Thoracic aorta (tissue), 2 donors: ENCODE measurements at regions not wholly inside any gene's neighbourhood (a gene's known extent, or its start where the extent isn't known, plus 50 kb on each side); places are given as distances from the start of the nearest gene placed in this dataset.
"Not testable (repeated sequence)": the region's sequence is repeated elsewhere in the genome, so short reads cannot be mapped to it uniquely, and the experiment has no call there.

Experiments used
- ATAC-seq: fragments of 150-250 bp; one replicate; pipeline ENCODE4 v1.8.0; 2017; ENCODE audit warnings: low read depth; ENCODE audit not compliant: insufficient number of reproducible peaks, low FRiP score
- DNase-seq: peaks from one replicate; pipeline ENCODE4 v3.0.0-alpha.2; 2020; ENCODE audit warnings: low spot score
- H3K27ac ChIP-seq, 2 donors: fragments of 200-600 bp; sonication (generic); 1 replicate in 1 of 2; 2 replicates in 1 of 2; pipeline ENCODE4 v1.5.1; 2016; ENCODE audit warnings: mild to moderate bottlenecking in 2 of 2, moderate library complexity in 2 of 2
- H3K27me3 ChIP-seq: fragments of 200-600 bp; sonication (generic); replicated peaks from 2 replicates; pipeline ENCODE4 v1.6.0; 2016; ENCODE audit warnings: mild to moderate bottlenecking; ENCODE audit not compliant: insufficient read depth
- H3K36me3 ChIP-seq: fragments of 200-600 bp; sonication (generic); one replicate; pipeline ENCODE4 v1.5.1; 2016
- H3K4me1 ChIP-seq, 2 donors: fragments of 200-600 bp; sonication (generic); 1 replicate in 1 of 2; 2 replicates in 1 of 2; pipeline versions ENCODE4 v1.5.1 to v1.6.0; 2016; ENCODE audit warnings: low read depth in 2 of 2, mild to moderate bottlenecking in 1 of 2; ENCODE audit not compliant: control insufficient read depth in 1 of 2
- H3K4me3 ChIP-seq: fragments of 200-600 bp; sonication (generic); 2 replicates; pipeline ENCODE4 v1.5.1; 2016; ENCODE audit warnings: mild to moderate bottlenecking
- H3K9me3 ChIP-seq: fragments of 200-600 bp; sonication (generic); 2 replicates; pipeline ENCODE4 v1.5.1; 2016
- TF ChIP-seq, protein P1 (sequence below): fragments of 200-600 bp; sonication (generic); IDR thresholded peaks from one replicate; pipeline ENCODE4 v1.5.1; 2019; ENCODE audit warnings: antibody characterized with exemption

DNA sequence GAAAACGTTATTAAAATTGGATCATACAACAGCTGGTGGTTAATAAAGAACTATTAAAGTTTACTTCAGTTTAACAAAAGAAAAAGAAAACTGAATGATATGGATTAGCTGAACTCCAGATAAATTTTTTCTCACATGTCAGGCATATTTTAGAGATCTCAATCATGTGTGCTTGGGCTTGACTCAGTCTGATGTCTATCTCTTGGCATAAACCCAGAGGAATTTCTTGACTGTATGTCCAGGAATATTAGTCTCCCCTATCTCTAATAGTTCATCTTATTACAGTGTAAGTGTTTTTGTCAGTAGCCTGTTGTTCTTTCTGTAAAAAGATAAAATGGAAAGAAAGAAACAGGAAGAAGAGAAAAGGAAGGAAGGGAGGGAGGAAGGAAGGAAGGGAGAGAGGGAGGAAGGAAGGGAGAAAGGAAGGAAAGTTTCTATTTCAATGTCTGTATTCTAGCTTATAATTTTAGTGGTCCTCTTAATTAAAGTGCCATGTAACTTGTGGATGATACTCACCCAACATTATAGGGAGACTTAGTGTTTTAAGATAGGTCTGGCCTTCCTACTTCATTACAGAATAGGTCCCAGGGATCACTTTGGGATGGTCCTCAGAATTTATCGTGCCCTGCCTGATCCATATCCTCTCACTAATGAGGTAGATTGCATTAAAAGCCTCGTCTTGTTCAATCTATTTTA is 99.7 kb upstream of the UGP2 start:
- Histone ChIP-seq H3K27me3 (no peaks in the 10 kb centered on the region), H3K4me3 (no peak overlapping the region), H3K36me3 (no peaks in the 10 kb centered on the region), H3K27ac (no peak overlapping the region), H3K4me1 (peaks cover 7 to 12% of the 10 kb centered on the region in 2 donors), H3K9me3 (no peaks in the 10 kb centered on the region)
- no peak for DNase-seq
- TF ChIP-seq, protein P1, sequence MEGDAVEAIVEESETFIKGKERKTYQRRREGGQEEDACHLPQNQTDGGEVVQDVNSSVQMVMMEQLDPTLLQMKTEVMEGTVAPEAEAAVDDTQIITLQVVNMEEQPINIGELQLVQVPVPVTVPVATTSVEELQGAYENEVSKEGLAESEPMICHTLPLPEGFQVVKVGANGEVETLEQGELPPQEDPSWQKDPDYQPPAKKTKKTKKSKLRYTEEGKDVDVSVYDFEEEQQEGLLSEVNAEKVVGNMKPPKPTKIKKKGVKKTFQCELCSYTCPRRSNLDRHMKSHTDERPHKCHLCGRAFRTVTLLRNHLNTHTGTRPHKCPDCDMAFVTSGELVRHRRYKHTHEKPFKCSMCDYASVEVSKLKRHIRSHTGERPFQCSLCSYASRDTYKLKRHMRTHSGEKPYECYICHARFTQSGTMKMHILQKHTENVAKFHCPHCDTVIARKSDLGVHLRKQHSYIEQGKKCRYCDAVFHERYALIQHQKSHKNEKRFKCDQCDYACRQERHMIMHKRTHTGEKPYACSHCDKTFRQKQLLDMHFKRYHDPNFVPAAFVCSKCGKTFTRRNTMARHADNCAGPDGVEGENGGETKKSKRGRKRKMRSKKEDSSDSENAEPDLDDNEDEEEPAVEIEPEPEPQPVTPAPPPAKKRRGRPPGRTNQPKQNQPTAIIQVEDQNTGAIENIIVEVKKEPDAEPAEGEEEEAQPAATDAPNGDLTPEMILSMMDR: no peak
- ATAC-seq: no peak

DNA sequence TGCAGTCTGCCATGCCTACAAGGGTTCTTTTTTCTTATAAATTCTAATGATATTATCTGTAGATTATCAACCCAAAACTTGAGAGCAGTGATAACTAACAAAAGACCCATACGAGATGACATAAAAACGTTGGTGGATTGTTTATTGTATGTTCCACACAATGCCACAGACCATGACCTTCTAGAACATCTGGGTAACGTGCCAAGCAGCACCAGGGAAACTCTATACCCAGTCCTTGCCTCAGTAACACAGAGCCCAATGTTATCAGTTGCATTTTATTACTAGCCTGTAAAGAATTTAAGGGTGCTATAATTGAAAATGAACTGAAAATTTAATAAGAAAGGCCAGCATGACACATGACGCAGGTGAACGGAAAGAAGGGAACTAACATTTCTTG is 99.1 kb upstream of the UGP2 start:
- peaks cover 2 to 7% of the 10 kb centered on the region in 2 donors for H3K4me1 ChIP-seq
- TF ChIP-seq, protein P1: no peak

DNA sequence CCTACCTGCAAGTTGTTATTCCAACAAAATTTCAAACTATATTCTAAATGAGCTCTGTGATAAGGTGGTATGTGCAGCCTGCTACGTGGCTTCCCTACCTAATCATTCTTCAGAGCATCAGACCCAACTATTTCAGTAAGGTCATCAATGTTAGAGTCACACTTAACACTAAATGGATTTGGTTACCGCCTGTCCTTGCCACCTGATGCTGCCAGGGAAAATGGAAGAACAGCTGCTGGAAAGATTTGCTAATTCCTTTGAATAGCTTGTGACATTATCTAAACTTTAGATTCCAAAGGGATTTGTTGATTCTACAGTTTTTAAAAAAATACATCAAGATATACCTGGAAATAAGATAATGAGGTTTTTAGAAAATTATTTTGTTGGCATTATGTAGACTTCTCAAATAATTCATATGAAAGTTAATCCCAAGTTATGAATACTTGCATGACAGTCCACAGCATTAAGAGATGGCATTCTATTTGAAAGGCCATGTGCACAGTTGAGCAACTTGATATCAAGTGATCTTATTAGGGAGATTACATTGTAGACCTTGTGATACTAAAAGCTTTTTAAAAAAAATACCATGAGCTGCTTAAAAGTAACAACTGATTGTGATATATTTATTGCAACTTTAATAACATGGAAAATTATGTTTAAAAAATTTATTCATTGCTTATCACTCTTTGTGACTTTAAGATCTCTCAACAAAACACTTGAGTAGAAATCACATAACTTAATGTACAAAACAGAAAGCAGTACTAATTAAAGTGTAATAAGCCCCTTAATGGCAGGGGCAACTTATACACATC is 98.3 kb upstream of the UGP2 start:
- ATAC-seq (no peak), DNase-seq (no peak)
- no peaks in the 10 kb centered on the region for H3K27me3 ChIP-seq
- no peak overlapping the region for H3K27ac ChIP-seq
- TF ChIP-seq, protein P1: no peak
- H3K9me3 ChIP-seq: no peaks in the 10 kb centered on the region
- H3K4me1 ChIP-seq: peaks cover 0 to 4% of the 10 kb centered on the region in 2 donors
- H3K36me3 ChIP-seq: no peaks in the 10 kb centered on the region
- H3K4me3 ChIP-seq: no peak overlapping the region

More for the DNA sequence above, 99.1 kb upstream of the UGP2 start:
- Histone ChIP-seq H3K4me3 (no peak overlapping the region), H3K27ac (no peak overlapping the region), H3K27me3 (no peaks in the 10 kb centered on the region), H3K9me3 (no peaks in the 10 kb centered on the region), H3K36me3 (no peaks in the 10 kb centered on the region)
- ATAC-seq (no peak), DNase-seq (no peak)

DNA sequence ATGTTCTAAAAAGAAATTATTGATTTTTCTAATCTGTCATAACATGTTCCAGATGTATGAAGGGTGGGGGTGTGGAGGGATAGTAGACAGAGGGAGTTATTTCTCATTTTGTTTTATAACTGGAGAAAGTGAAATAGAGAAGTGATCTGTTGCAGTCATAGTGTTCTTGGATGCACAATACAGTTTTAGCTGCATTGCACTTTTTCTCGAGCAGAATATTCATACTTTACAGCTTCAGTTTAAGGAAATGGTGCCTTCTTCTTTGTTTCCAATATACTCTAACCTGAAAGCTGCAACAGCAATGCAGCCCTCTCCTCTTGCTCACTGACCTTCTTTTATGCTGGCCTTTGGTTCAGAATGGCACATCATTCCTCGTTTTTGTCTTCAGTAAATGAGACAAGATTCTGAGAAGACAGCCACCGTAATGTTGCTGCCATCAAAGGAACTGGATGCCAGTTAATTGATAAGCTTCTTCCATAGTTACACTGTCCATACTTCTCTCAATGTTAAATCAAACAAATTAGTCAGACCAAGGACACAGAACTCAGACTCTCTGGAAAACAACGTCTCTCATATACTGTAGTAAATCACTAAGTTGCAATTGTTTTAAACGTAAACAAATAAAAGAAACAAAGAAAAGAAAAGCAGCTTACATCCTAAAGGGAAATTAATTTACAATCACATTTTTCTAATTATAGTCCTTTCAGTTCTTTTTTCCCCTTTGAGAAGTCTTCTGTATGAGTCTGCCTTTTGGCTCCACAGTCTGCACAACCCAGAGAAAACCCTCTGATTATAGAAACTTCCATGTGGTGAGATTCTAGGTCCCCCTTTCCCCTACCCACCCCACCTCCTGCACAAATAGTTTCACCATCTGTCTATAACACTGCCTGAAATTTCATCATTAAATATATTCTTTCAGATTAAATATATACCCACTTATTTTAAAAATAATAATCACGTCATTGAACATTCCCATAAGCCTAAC is 97.4 kb upstream of the UGP2 start:
- Histone ChIP-seq H3K27me3 (no peaks in the 10 kb centered on the region), H3K9me3 (no peaks in the 10 kb centered on the region), H3K27ac (no peak overlapping the region), H3K4me3 (no peak overlapping the region), H3K36me3 (no peaks in the 10 kb centered on the region), H3K4me1 (peaks cover 0 to 4% of the 10 kb centered on the region in 2 donors)
- no peak for ATAC-seq
- DNase-seq: no peak
- TF ChIP-seq, protein P1: no peak

DNA sequence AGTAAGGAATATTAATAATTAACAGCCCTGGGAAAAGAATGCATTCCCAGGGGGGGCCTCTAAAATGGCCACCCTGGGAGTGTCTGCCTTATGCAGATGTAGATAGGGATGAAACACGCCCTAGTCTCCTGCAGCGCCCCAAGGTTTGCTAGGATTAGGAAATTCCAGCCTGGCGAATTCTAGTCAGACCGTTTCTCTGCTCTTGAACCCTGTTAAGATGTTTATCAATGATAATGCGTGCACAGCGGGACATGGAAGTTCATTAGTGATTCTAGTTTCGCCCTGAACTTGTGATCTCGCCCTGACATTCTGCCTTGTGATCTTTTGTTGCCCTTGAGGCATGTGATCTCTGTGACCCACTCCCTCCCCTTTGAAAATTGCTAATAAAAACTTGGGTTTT is 95.1 kb upstream of the UGP2 start:
- not testable (repeated sequence) for H3K36me3 ChIP-seq, H3K27me3 ChIP-seq, H3K9me3 ChIP-seq, DNase-seq, H3K27ac ChIP-seq, ATAC-seq, H3K4me1 ChIP-seq, H3K4me3 ChIP-seq
